ENCODE measurements at regions not wholly inside any gene's neighbourhood (a gene's known extent, or its start where the extent isn't known, plus 50 kb on each side); places are given as distances from the start of the nearest gene placed in this dataset.
"Not testable (repeated sequence)": the region's sequence is repeated elsewhere in the genome, so short reads cannot be mapped to it uniquely, and the experiment has no call there.

DNA sequence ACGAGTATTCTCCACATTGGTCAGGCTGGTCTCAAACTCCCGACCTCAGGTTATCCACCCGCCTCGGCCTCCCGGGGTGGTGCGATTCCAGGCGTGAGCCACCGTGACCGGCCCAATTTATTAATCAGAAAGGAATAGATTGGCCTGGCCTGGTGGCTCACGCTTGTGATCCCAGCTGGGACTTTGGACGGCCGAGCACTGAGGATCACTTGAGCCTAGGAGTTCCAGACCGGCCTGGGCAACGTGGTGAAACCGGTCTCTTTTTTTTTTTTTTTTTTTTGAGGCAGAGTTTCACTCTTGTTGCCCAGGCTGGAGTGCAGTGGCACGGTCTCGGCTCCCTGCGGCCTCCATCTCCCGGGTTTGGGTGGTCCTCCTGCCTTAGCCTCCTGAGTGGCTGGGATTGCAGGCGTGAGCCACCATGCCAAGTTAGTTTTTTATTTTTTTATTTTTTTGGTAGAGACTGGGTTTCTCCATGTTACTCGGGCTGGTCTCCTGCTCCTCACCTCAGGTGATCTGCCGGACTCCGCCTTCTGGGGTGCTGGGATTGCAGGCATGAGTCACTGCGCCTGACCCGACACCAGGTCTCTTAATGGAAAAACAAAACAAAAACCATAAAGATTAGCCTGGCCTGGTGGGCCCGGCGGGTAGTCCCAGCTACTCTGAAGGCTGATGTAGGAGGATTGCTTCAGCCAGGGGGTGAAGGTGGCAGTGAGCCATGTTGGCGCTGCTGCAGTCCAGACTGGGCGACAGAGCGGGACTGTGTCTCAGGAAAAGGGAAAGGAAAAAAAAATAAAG is 141.0 kb downstream of the GOLGA6L22 start:
- not testable (repeated sequence) for H3K36me3 Mint-ChIP-seq (ENCODE audit: low read depth); H3K4me3 Mint-ChIP-seq (ENCODE audit: unreplicated experiment); H3K4me1 Mint-ChIP-seq (ENCODE audit: low read depth); H3K9me3 Mint-ChIP-seq (ENCODE audit: low read depth); H3K27ac Mint-ChIP-seq (ENCODE audit: unreplicated experiment); DNase-seq (ENCODE audit: low spot score); H3K27me3 Mint-ChIP-seq (ENCODE audit: low read depth)

DNA sequence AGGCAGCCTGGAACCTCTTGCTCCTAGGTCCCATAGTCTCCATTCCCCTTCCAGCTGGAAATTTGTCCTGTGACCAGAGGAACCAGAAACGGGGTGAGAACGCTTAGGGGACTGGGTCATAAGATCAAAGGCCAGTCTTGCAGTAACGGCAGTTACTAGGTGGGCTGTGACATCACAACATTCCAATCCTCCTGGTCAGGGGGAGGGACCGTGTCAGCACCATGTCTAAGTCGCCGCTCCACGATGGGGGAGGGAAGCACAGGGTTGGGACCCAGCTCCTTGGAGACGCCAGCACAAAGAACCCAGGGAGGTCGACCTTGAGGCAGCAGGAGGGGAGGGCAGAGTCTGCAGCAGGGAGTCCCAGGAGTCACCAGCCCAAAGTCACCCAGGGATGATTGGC is 158.3 kb downstream of the GOLGA6L22 start:
- H3K4me1 Mint-ChIP-seq (ENCODE audit: low read depth); H3K27me3 Mint-ChIP-seq (ENCODE audit: low read depth); H3K36me3 Mint-ChIP-seq (ENCODE audit: low read depth); H3K4me3 Mint-ChIP-seq (ENCODE audit: unreplicated experiment); H3K9me3 Mint-ChIP-seq (ENCODE audit: low read depth); DNase-seq (ENCODE audit: low spot score); H3K27ac Mint-ChIP-seq (ENCODE audit: unreplicated experiment): not testable (repeated sequence)

DNA sequence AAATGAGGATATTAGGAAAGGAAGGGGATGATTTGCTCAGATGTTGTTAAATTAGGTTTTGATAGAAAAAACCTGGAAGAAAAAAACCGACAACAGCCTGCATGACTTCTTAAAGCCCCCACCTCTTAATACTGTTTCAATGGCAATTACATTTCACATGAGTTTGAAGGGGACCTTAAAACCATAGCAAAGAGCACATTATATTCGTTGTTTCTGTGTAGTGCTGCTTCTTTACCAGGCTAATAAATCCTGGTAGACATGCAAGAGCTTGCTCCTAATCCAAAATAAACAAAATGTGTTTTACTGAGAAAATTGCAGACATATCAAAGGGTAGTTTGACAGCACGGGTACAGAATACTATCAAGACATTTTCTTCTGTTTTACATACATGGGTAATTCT is 154.7 kb upstream of the NIPA1 start:
- not testable (repeated sequence) for H3K9me3 Mint-ChIP-seq (ENCODE audit: low read depth); DNase-seq (ENCODE audit: low spot score); H3K36me3 Mint-ChIP-seq (ENCODE audit: low read depth); H3K27ac Mint-ChIP-seq (ENCODE audit: unreplicated experiment); H3K4me3 Mint-ChIP-seq (ENCODE audit: unreplicated experiment); H3K4me1 Mint-ChIP-seq (ENCODE audit: low read depth)
- H3K27me3 Mint-ChIP-seq (ENCODE audit: low read depth): peaks cover 15% of the 10 kb centered on the region

DNA sequence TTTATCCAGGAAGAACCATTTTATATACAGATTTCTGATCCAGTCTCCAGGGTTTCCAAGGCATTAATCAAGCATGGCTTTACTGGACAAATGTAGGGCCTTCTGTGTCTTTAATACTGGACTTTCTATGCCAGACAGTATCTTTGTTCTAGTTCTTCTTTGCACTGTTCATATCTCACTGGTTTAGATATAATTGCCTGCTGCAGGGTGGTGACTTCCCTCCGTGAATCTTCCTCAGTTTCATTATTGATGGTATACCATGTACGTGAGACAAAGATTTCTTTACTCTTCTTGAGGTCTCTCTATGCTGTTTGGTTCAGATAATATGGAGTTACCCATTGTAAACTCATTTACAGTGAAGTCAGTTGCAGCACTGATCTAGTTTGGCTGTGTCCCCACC is 146.5 kb upstream of the NIPA1 start:
- H3K27me3 Mint-ChIP-seq (ENCODE audit: low read depth): peaks cover 18% of the 10 kb centered on the region
- DNase-seq (ENCODE audit: low spot score); H3K36me3 Mint-ChIP-seq (ENCODE audit: low read depth); H3K4me3 Mint-ChIP-seq (ENCODE audit: unreplicated experiment); H3K9me3 Mint-ChIP-seq (ENCODE audit: low read depth); H3K4me1 Mint-ChIP-seq (ENCODE audit: low read depth); H3K27ac Mint-ChIP-seq (ENCODE audit: unreplicated experiment): not testable (repeated sequence)

DNA sequence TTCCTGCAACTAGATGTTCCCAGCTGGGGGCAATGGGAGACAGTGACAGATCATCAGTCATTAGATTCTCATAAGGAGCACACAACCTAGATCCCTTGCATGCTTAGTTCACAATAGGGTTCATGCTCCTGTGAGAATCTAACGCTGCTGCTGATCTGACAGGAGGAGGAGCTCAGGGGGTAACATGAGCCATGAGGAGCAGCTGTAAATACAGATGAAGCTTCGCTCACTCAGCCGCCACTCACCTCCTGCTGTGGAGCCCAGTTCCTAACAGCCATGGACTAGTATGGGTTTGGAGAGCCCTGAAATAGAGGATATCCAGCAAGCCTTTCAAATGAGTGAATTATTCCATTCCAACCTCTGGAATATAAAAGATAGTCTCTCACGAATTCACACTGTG is 137.0 kb upstream of the NIPA1 start:
- H3K9me3 Mint-ChIP-seq (ENCODE audit: low read depth); H3K27ac Mint-ChIP-seq (ENCODE audit: unreplicated experiment); H3K27me3 Mint-ChIP-seq (ENCODE audit: low read depth); H3K4me1 Mint-ChIP-seq (ENCODE audit: low read depth); DNase-seq (ENCODE audit: low spot score); H3K4me3 Mint-ChIP-seq (ENCODE audit: unreplicated experiment); H3K36me3 Mint-ChIP-seq (ENCODE audit: low read depth): not testable (repeated sequence)

DNA sequence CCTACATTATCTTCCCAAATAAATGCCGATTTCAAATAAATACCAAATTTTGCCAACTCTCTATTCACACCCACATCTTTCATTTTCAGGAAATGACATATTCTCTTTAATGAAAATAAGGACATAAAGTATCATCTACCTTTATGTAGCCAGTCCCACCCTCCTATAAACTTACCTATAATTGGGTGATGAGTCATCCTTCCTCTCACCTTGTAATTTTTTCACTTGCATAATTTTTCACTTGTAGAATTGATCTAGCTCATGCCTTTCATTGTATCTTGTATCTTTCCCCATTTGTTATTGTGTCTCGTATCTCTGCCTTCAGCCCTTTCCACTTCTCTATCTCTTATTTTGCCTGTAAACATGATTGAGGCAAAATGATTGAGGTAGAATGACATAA is 135.3 kb upstream of the NIPA1 start:
- H3K4me1 Mint-ChIP-seq (ENCODE audit: low read depth); H3K36me3 Mint-ChIP-seq (ENCODE audit: low read depth); H3K9me3 Mint-ChIP-seq (ENCODE audit: low read depth); H3K27ac Mint-ChIP-seq (ENCODE audit: unreplicated experiment); H3K4me3 Mint-ChIP-seq (ENCODE audit: unreplicated experiment); H3K27me3 Mint-ChIP-seq (ENCODE audit: low read depth); DNase-seq (ENCODE audit: low spot score): not testable (repeated sequence)

DNA sequence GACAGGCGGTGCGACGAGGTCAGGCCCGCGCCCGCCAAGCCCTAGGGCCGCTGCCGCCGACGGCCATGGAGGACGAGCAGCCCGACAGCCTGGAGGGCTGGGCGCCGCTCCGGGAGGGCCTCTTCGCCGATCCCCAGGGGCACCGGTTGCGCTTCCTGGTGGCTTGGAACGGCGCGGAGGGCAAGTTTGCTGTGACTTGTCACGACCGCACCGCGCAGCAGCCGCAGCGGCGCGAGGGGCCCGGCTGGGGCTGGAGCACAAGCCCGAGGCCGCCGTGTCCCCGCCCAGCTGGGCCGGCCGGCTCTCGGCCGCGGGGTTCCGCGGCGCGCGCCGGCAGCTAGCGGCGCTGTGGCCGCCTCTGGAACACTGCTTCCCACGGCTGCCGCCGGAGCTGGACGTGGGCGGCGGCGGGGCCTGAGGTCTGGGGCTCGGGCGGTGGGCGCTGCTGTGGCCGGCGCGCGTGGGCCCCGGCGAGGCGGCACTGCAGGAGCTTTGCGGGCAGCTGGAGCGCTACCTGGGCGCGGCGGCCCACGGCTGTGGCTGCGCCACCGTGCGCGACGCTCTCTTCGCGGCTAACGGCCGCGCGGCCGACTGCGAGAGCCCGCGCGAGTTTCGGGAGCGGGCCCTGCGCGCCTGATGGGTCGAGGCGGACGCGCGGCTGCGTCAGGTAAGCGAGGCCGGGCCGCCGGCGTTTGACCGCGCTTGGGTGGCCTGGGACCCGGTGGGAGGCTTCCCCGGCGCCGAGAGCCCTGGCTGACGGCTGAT is 122.0 kb upstream of the NIPA1 start:
- not testable (repeated sequence) for H3K36me3 Mint-ChIP-seq (ENCODE audit: low read depth); DNase-seq (ENCODE audit: low spot score); H3K9me3 Mint-ChIP-seq (ENCODE audit: low read depth); H3K27me3 Mint-ChIP-seq (ENCODE audit: low read depth)
- Mint-ChIP-seq H3K27ac (ENCODE audit: unreplicated experiment) (peak overlapping the region; percentile 94), H3K4me1 (ENCODE audit: low read depth) (peaks cover 18% of the 10 kb centered on the region), H3K4me3 (ENCODE audit: unreplicated experiment) (peak overlapping the region; percentile 74)

DNA sequence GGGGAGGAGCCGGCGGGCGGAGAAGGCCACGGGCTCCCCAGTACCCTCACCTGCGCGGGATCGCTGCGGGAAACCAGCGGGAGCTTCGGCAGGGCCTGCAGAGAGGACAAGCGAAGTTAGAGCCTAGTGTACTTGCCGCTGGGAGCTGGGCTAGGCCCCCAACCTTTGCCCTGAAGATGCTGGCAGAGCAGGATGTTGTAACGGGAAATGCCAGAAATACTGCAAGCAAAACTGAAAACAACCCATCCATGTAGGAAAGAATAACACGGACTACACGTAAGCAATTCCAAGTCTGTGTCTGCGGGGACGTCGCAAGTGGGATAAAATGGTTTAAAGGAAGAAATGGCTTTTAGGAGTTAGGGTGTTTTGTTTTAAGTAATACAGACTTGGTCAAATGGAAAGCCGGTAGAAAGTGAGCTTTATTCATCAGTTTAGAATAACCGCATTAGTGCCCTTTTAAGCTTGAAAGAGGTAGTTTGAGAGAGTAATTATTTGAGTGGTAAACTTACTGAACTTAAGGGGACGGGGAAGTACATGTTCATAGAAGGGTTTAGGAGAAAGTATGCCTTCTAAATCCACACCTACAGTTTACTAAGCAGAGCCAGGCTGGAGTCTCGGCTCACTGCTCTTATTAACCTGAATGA is 121.3 kb upstream of the NIPA1 start:
- DNase-seq (ENCODE audit: low spot score); H3K9me3 Mint-ChIP-seq (ENCODE audit: low read depth); H3K27me3 Mint-ChIP-seq (ENCODE audit: low read depth); H3K36me3 Mint-ChIP-seq (ENCODE audit: low read depth): not testable (repeated sequence)
- H3K27ac Mint-ChIP-seq (ENCODE audit: unreplicated experiment): peak overlapping the region; percentile 94
- H3K4me3 Mint-ChIP-seq (ENCODE audit: unreplicated experiment): peak overlapping the region; percentile 74
- H3K4me1 Mint-ChIP-seq (ENCODE audit: low read depth): peaks cover 18% of the 10 kb centered on the region

DNA sequence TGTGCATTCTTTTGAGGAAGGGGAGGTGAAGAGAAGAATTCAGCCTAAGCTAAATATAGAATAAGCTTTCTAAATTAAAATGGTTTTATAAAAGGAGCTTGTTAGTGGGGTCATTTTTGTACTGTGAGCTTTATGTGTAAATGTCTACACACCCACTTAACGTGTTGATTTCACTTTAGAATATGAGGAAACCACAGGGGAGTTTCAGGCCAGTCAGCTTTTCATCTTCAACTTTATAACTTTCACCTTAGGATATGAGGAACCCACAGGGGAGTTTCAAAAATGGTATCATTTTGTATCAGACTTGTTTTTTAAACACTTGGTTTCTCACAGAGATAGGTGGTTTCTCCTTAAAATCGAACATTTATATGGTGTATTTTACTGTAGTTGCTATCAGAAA is 120.7 kb upstream of the NIPA1 start:
- not testable (repeated sequence) for H3K9me3 Mint-ChIP-seq (ENCODE audit: low read depth); DNase-seq (ENCODE audit: low spot score); H3K27me3 Mint-ChIP-seq (ENCODE audit: low read depth); H3K36me3 Mint-ChIP-seq (ENCODE audit: low read depth)
- peaks cover 18% of the 10 kb centered on the region for H3K4me1 Mint-ChIP-seq (ENCODE audit: low read depth)
- H3K4me3 Mint-ChIP-seq (ENCODE audit: unreplicated experiment): peak overlapping the region; percentile 74
- H3K27ac Mint-ChIP-seq (ENCODE audit: unreplicated experiment): peak overlapping the region; percentile 94

DNA sequence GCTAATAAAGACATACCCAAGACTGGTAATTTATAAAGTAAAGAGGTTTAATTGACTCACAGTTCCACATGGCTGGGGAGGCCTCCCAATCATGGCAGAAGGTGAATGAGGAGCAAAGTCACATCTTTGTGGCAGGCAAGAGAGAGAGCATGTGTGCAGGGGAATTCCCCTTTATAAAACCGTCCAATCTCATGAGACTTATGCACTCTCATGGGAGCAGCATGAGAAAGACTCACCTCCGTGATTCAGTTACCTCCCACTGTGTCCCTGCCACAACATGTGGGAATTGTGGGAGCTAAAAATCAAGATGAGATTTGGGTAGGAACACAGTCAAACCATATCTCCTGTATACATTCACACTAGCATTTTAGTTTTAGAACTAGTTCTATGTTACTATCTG is 101.7 kb upstream of the NIPA1 start:
- H3K4me1 Mint-ChIP-seq (ENCODE audit: low read depth); H3K27ac Mint-ChIP-seq (ENCODE audit: unreplicated experiment); H3K9me3 Mint-ChIP-seq (ENCODE audit: low read depth); H3K27me3 Mint-ChIP-seq (ENCODE audit: low read depth); DNase-seq (ENCODE audit: low spot score); H3K36me3 Mint-ChIP-seq (ENCODE audit: low read depth); H3K4me3 Mint-ChIP-seq (ENCODE audit: unreplicated experiment): not testable (repeated sequence)

DNA sequence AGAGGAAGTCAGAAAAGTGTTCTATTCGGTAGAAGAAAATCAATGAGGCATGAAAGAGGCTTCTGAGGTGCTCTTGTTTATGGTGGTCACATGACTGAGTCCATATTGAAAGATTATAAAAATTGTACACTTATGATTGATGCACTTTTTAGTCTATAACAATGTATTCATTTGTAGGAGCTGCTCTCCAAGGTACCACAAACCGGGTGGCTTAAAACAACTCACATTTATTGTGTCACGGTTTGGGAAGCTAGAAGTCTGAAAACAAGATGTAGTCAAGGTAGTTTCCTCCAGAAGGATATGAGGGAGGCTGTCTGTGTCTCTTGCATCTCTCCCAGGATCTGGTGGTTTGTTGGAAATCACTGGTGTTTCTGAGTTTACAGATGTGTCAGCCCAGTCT is 86.6 kb upstream of the NIPA1 start:
- not testable (repeated sequence) for H3K4me3 Mint-ChIP-seq (ENCODE audit: unreplicated experiment)

DNA sequence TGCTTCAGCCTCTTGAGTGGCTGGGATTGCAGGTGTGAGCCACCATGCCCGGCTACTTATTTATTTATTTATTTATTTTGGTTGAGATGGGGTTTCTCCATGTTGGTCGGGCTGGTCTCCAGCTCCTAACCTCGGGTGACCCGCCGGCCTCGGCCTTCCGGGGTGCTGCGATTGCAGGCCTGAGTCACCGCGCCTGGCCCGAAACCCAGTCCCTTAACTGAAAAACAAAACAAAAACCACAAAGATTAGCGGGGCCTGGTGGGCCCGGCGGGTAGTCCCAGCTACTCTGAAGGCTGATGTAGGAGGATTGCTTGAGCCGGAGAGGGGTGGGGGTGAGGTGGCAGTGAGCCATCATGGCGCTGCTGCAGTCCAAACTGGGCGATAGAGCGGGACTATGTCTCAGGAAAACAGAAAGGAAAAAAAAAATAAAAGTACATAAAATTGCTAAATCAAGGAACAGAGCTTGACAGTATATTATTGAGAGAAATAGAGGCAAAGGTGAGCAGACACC is 75.6 kb upstream of the NIPA1 start:
- not testable (repeated sequence) for H3K27ac Mint-ChIP-seq (ENCODE audit: unreplicated experiment); H3K4me3 Mint-ChIP-seq (ENCODE audit: unreplicated experiment); H3K4me1 Mint-ChIP-seq (ENCODE audit: low read depth)

More for the DNA sequence above, 86.6 kb upstream of the NIPA1 start:
- not testable (repeated sequence) for DNase-seq (ENCODE audit: low spot score); H3K27ac Mint-ChIP-seq (ENCODE audit: unreplicated experiment); H3K27me3 Mint-ChIP-seq (ENCODE audit: low read depth); H3K9me3 Mint-ChIP-seq (ENCODE audit: low read depth); H3K36me3 Mint-ChIP-seq (ENCODE audit: low read depth); H3K4me1 Mint-ChIP-seq (ENCODE audit: low read depth)

More for the DNA sequence above, 75.6 kb upstream of the NIPA1 start:
- H3K36me3 Mint-ChIP-seq (ENCODE audit: low read depth); H3K9me3 Mint-ChIP-seq (ENCODE audit: low read depth); H3K27me3 Mint-ChIP-seq (ENCODE audit: low read depth); DNase-seq (ENCODE audit: low spot score): not testable (repeated sequence)

Data from chondrocyte (in vitro differentiated cells).